AG04449 (cell line): ENCODE measurements at regions not wholly inside any gene's neighbourhood (a gene's known extent, or its start where the extent isn't known, plus 50 kb on each side); places are given as distances from the start of the nearest gene placed in this dataset.

Experiments
- CTCF ChIA-PET: fragments of 350-600 bp; formaldehyde crosslinking; extraction: SDS; loops from one replicate; lab custom pipeline; 2021; ENCODE audit warnings: antibody characterized with exemption; lab: Yijun Ruan, JAX
- POLR2A ChIA-PET: fragments of 400-600, 350-600 bp; formaldehyde crosslinking; extraction: SDS; loops from one replicate; lab custom pipeline; 2020; ENCODE audit warnings: antibody characterized with exemption, inconsistent platforms; lab: Yijun Ruan, JAX
- DNase-seq: peaks from one replicate; pipeline ENCODE4 v3.0.0-alpha.2; 2010; ENCODE audit warnings: low read depth, low spot score
- H3K4me3 ChIP-seq: 2 replicates; pipeline ENCODE4 v1.5.1; 2011; ENCODE audit warnings: low read depth, mild to moderate bottlenecking, control low read depth, low read length
- TF ChIP-seq, protein P1 (sequence below): IDR thresholded peaks from one replicate; pipeline ENCODE4 v1.5.1; 2011; ENCODE audit warnings: mild to moderate bottlenecking, moderate library complexity, low read length, control low read depth, inconsistent platforms; ENCODE audit not compliant: insufficient read depth; ENCODE audit errors: missing control alignments

DNA sequence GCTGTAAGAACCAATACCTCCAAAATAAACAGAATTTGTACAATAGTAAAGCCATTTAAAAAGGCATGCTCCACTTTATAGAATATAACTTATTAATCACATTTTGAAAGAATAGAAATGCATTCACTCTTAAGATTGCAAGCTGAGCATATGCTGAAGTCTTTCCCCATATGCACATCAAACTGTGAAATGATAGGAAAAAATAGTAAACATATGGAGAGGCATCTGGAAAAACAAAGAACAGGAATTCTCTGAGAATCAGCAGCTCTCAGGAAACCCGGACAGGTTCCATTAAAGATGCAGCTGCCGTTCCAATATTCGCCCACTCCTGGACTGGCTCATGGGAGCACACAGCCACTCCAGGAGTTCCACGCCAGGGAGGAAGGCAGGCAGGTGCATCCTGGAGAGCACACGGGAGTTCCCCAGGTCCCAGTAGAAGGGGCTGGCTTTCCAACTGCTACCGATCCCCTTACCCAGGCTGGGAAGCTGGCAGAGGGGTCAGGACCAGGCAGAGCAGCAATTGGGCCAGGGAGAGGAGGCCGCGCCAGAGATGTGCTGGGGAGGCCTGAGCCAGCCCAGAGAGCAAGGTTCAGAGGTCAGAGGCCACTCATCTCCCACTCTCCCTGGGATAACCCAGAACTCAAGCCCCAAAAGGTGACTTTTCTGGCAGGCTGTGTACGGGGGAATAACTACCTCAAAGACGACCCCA, 111.1 kb downstream of the DLL1 start:
- POLR2A ChIA-PET = no interaction called here
- CTCF ChIA-PET = no interaction called here
- DNase-seq = no peak
- no peak overlapping the region for H3K4me3 ChIP-seq
- TF ChIP-seq, protein P1, sequence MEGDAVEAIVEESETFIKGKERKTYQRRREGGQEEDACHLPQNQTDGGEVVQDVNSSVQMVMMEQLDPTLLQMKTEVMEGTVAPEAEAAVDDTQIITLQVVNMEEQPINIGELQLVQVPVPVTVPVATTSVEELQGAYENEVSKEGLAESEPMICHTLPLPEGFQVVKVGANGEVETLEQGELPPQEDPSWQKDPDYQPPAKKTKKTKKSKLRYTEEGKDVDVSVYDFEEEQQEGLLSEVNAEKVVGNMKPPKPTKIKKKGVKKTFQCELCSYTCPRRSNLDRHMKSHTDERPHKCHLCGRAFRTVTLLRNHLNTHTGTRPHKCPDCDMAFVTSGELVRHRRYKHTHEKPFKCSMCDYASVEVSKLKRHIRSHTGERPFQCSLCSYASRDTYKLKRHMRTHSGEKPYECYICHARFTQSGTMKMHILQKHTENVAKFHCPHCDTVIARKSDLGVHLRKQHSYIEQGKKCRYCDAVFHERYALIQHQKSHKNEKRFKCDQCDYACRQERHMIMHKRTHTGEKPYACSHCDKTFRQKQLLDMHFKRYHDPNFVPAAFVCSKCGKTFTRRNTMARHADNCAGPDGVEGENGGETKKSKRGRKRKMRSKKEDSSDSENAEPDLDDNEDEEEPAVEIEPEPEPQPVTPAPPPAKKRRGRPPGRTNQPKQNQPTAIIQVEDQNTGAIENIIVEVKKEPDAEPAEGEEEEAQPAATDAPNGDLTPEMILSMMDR = no peak

DNA sequence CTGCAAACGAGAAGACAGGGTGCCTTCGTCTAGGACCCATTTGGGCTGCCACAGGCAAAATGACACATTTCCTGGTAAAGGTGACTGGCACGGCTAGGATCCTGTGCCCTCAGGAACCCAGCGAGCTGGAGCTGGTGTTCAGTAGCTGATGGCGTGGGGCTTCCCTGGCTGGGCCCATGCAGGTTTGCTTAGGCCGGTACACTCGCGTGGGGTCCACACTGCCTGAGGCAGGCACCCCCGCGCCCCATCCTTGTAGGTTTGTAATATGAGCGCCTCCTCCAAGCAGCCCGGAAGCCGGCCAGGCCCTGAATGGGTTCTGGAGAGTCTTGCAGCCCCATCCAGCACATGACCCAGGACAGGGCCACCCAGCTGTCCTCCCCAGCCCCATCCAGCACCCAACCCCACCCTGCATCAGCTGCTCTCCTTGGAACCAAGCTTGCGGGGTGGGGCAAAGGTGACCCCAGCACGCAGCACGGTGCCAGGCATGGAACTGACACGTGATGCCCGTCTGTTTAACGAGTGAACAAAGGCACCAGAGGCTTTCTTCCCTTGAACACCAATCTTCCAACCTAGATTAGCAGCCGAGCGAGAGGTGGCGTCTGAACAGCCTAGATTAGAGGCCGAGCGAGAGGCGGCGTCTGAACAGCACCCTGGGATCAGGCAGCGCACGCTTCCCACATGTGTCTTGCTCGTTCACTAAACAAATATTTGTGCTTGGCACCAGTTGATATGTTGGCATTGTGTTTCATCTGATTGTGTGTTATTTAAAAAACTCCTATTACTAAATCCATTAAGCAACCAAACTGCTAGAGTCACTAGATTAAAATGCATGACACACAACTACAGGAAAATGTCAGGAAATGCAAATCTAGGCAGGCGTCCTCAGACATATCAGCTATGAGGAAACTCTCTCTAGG, 112.1 kb downstream of the DLL1 start:
- TF ChIP-seq, protein P1 = no peak
- DNase-seq = peak; percentile 0
- no peak overlapping the region for H3K4me3 ChIP-seq
- POLR2A ChIA-PET = no interaction called here
- CTCF ChIA-PET = no interaction called here

DNA sequence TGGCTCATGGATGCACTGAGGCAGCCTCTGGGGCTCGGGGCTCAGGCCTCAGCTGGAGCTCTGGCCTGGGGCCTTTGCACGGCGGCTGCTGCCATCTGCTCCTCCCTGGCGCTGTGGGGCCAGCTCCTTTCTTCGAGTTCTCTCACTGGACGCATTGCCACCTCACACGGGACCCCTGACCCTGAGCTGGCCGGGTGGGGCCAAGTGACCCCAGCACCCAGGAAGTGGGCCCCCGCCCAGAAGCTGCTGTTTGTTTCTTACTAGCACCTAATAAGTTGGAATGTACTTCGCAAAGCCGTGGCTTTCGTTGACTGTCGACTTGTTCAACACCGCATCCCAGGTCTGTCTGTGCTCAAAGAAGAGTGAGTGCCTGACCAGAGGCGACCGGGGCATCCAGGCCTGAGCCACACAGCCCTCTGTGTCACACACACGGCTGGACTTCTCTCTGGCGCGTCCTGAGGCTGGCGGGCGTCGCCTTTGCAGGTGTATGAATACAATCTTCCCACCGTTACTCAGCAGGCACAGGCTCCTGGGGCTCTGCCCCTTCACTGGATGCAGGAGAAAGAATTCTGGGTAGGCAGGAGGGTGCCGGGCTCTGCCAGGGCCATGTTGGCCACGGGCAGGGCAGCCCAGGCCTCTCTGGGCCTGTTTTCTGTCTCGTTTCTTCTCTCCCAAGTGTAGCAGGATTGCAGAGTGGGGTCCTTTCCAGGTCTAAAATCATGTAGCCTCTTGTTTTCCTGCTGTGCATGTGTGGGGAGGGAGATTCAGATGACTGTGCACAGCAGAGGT, 112.9 kb downstream of the DLL1 start:
- DNase-seq = no peak
- H3K4me3 ChIP-seq = no peak overlapping the region
- ChIA-PET CTCF (no interaction called here), POLR2A (no interaction called here)
- TF ChIP-seq, protein P1 = no peak

DNA sequence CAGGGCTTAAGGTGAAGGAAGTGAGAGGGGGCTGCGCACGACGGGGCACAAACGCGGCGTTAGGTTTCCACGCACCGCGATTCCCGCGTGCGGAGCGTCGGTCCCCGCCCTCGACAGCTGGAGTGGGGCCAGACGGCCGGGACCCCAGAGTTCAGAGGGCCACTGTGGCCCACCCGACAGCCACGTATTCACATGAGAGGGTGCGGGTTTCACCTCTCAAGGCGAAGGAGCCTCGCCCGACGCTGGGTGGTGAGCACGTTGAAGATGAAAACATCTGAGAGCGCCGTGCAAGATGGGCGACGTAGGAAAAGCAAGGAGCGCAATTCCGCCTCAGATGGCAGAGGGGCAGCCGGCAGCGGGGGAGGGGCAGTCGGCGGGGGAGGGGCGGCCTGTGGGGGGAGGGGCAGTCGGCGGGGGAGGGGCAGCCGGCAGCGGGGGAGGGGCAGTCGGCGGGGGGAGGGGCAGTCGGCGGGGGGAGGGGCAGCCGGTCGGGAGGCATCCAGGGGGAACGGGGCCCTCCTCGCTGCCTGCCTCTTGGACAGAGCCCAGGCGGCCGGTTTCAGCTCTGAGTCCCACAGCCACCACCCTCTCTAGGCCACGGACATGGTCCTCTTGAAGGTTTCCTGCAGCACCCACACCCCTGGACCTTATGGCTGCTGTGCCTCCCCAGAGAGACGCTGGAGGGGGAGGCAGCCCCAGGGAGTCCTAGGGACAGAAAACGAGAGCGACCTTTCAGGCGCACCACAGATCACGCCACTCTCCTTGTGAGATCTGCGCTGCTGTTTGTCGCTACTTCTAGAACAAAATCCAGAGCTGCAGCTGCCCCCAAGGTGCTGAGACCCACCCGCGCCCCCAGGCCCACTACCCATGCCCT, 113.7 kb downstream of the DLL1 start:
- ChIA-PET POLR2A (no interaction called here), CTCF (no interaction called here)
- no peak for DNase-seq
- TF ChIP-seq, protein P1 = no peak
- no peak overlapping the region for H3K4me3 ChIP-seq

DNA sequence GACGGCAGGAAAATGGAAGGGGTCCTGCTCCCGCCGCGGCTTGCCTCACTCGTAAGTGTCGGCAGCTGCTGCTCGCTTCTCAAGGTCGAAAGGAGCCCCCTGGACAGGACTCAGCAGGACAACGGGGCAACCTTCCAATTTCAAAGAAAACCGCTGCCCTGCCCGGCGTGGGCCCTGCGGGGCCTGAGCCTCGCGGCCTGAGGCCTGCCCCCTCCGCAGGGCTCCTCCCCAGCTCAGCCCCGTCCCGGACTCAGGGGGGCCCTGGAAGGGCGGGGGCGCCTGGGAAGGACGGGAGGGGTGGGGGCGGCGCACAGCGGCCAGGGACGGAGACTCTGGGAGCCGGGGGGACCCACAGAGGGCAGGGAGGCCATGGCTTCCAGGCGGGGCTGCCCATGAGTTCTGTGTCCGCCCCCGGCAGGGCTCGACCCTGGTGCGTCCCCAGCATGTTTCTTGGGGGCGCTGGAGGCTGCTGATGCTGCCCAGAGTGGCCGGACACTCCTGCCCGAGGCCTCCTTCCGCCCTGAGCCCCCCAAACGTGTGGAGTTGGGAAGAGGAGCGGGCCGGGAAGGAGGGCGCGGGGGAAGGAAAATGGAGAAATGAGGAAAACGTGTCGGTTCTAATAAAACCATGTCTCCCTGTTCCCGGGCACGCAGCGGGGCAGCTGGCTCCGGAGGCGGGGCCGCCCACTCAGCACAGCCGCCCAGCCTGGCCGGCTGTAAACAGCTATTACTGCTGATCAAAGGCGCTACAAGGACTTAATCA, 114.6 kb downstream of the DLL1 start:
- H3K4me3 ChIP-seq = no peak overlapping the region
- ChIA-PET POLR2A (no interaction called here), CTCF (no interaction called here)
- DNase-seq = no peak
- TF ChIP-seq, protein P1 = no peak
